Trophoblast cell (in vitro differentiated cells and primary cell): ENCODE measurements at regions not wholly inside any gene's neighbourhood (a gene's known extent, or its start where the extent isn't known, plus 50 kb on each side); places are given as distances from the start of the nearest gene placed in this dataset.

Source experiments
- DNase-seq, 2 donors: peaks; one replicate each; pipeline ENCODE4 v3.0.0-alpha.2; 2016
- H2AFZ ChIP-seq: 2 replicates; pipeline ENCODE4 v1.6.1; 2013; ENCODE audit warnings: low read length, moderate library complexity, mild to moderate bottlenecking; ENCODE audit not compliant: insufficient read depth, poor library complexity
- H2AK5ac ChIP-seq: 2 replicates; pipeline ENCODE4 v1.6.1; 2013; ENCODE audit warnings: mild to moderate bottlenecking, low read length
- H2BK120ac ChIP-seq: 2 replicates; pipeline ENCODE4 v1.6.1; 2013; ENCODE audit warnings: low read length, mild to moderate bottlenecking, moderate library complexity; ENCODE audit not compliant: insufficient read depth, poor library complexity
- H2BK12ac ChIP-seq: 2 replicates; pipeline ENCODE4 v1.6.1; 2013; ENCODE audit warnings: mild to moderate bottlenecking, low read length, moderate library complexity
- H2BK5ac ChIP-seq: 2 replicates; pipeline ENCODE4 v1.6.1; 2013; ENCODE audit warnings: low read length, low read depth, moderate library complexity, mild to moderate bottlenecking; ENCODE audit not compliant: poor library complexity
- H3K14ac ChIP-seq: 2 replicates; pipeline ENCODE4 v1.6.1; 2013; ENCODE audit warnings: mild to moderate bottlenecking, low read length
- H3K18ac ChIP-seq: 2 replicates; pipeline ENCODE4 v1.6.1; 2013; ENCODE audit warnings: mild to moderate bottlenecking, low read length
- H3K23ac ChIP-seq: 2 replicates; pipeline ENCODE4 v1.6.1; 2013; ENCODE audit warnings: low read length
- H3K27ac ChIP-seq: 2 replicates; pipeline ENCODE4 v1.5.1; 2013; ENCODE audit warnings: low read depth, mild to moderate bottlenecking, inconsistent platforms, low read length, moderate library complexity
- H3K27me3 ChIP-seq: 2 replicates; pipeline ENCODE4 v1.6.1; 2013; ENCODE audit warnings: inconsistent platforms, mild to moderate bottlenecking, low read length, moderate library complexity; ENCODE audit not compliant: insufficient read depth
- H3K36me3 ChIP-seq, 2 experiments: 1 replicate in 1 of 2; 2 replicates in 1 of 2; pipeline ENCODE4 v1.6.1; 2013; ENCODE audit warnings: low read length in 2 of 2, mild to moderate bottlenecking in 2 of 2, moderate library complexity in 1 of 2; ENCODE audit not compliant: insufficient read depth in 2 of 2, control insufficient read depth in 1 of 2
- H3K4ac ChIP-seq: 2 replicates; pipeline ENCODE4 v1.6.1; 2013; ENCODE audit warnings: low read depth, mild to moderate bottlenecking, low read length, moderate library complexity
- H3K4me1 ChIP-seq, 2 experiments: 1 replicate in 1 of 2; 2 replicates in 1 of 2; pipeline ENCODE4 v1.6.1; 2013; ENCODE audit warnings: low read length in 2 of 2, mild to moderate bottlenecking in 2 of 2, moderate library complexity in 1 of 2; ENCODE audit not compliant: insufficient read depth in 2 of 2, control insufficient read depth in 1 of 2
- H3K4me2 ChIP-seq: 2 replicates; pipeline ENCODE4 v1.6.1; 2013; ENCODE audit warnings: inconsistent platforms, mild to moderate bottlenecking, low read length, moderate library complexity
- H3K4me3 ChIP-seq: 2 replicates; pipeline ENCODE4 v1.5.1; 2013; ENCODE audit warnings: mild to moderate bottlenecking, low read depth, low read length, inconsistent platforms
- H3K79me1 ChIP-seq: one replicate; pipeline ENCODE4 v1.6.1; 2013; ENCODE audit warnings: low read length
- H3K79me2 ChIP-seq: 2 replicates; pipeline ENCODE4 v1.6.1; 2013; ENCODE audit warnings: low read length, mild to moderate bottlenecking; ENCODE audit not compliant: control insufficient read depth, insufficient read depth, poor library complexity
- H3K9ac ChIP-seq: 2 replicates; pipeline ENCODE4 v1.6.1; 2013; ENCODE audit warnings: mild to moderate bottlenecking, low read length
- H3K9me3 ChIP-seq: 2 replicates; pipeline ENCODE4 v1.6.1; 2013; ENCODE audit warnings: low read depth, mild to moderate bottlenecking, control low read depth, inconsistent platforms, low read length; ENCODE audit not compliant: insufficient read depth
- H4K12ac ChIP-seq: 2 replicates; pipeline ENCODE4 v1.6.1; 2013; ENCODE audit warnings: low read depth, mild to moderate bottlenecking, low read length, moderate library complexity
- H4K8ac ChIP-seq: 2 replicates; pipeline ENCODE4 v1.6.1; 2013; ENCODE audit warnings: low read depth, mild to moderate bottlenecking, low read length, moderate library complexity
- H4K91ac ChIP-seq: one replicate; pipeline ENCODE4 v1.6.1; 2013; ENCODE audit warnings: low read depth, mild to moderate bottlenecking, low read length, moderate library complexity
- WGBS: extraction: QIAGEN DNeasy Blood & Tissue Kit; methylation state at CpG from one replicate; pipeline ENCODE4 v1.1.7; 2013; ENCODE audit warnings: missing lambda C conversion rate; ENCODE audit not compliant: insufficient read length, insufficient coverage; ENCODE audit errors: extremely low coverage; 5-methylcytosine and 5-hydroxymethylcytosine counted together

- Histone ChIP-seq H2BK120ac (no peak overlapping the region), H3K27ac (no peak overlapping the region), H3K14ac (no peak overlapping the region), H3K4me1 (peaks cover 2 to 8% of the 10 kb centered on the region in 2 experiments), H3K9ac (no peak overlapping the region), H3K4me2 (no peak overlapping the region), H2AK5ac (no peak overlapping the region), H3K4me3 (no peak overlapping the region), H4K91ac (no peak overlapping the region), H2BK5ac (no peak overlapping the region), H3K23ac (no peak overlapping the region), H3K36me3 (no peaks in the 10 kb centered on the region), H3K27me3 (no peaks in the 10 kb centered on the region), H3K18ac (no peak overlapping the region), H4K12ac (no peak overlapping the region), H2BK12ac (no peak overlapping the region), H4K8ac (no peak overlapping the region), H3K4ac (no peak overlapping the region), H3K79me1 (peaks cover 4% of the 10 kb centered on the region), H2AFZ (no peak overlapping the region), H3K9me3 (no peaks in the 10 kb centered on the region), H3K79me2 (no peaks in the 10 kb centered on the region)
- DNase-seq: no peak
- no CpG with 5 or more reads among the region's 3 CpGs for WGBS
Observed at GRCh38 chr1:213656503-213656902, 331.3 kb upstream of the PROX1 start.

- 100% methylated on average over 1 of the region's 3 CpGs for WGBS
- no peak overlapping the region for H2AK5ac ChIP-seq
- DNase-seq: no peak
Observed at GRCh38 chr1:213657013-213657412, 330.8 kb upstream of the PROX1 start.

GRCh38 chr1:213657879-213658278 is 329.9 kb upstream of the PROX1 start:
- Histone ChIP-seq H4K12ac (no peak overlapping the region), H2BK12ac (no peak overlapping the region), H3K9me3 (no peaks in the 10 kb centered on the region), H3K4me2 (no peak overlapping the region), H3K18ac (no peak overlapping the region), H3K4ac (no peak overlapping the region), H3K79me1 (peaks cover 4% of the 10 kb centered on the region), H3K27ac (no peak overlapping the region), H4K91ac (no peak overlapping the region), H2AFZ (no peak overlapping the region), H3K27me3 (no peaks in the 10 kb centered on the region), H3K14ac (no peak overlapping the region), H3K36me3 (no peaks in the 10 kb centered on the region), H3K4me1 (peaks cover 2 to 8% of the 10 kb centered on the region in 2 experiments), H2BK5ac (no peak overlapping the region), H2AK5ac (no peak overlapping the region), H4K8ac (no peak overlapping the region), H3K79me2 (no peaks in the 10 kb centered on the region), H2BK120ac (no peak overlapping the region), H3K23ac (no peak overlapping the region), H3K9ac (no peak overlapping the region), H3K4me3 (no peak overlapping the region)
- no CpG with 5 or more reads among the region's 2 CpGs for WGBS
- no peak for DNase-seq

More at GRCh38 chr1:213657013-213657412, 330.8 kb upstream of the PROX1 start:
- Histone ChIP-seq H3K4me3 (no peak overlapping the region), H4K12ac (no peak overlapping the region), H2BK5ac (no peak overlapping the region), H3K79me1 (peaks cover 4% of the 10 kb centered on the region), H3K4ac (no peak overlapping the region), H4K91ac (no peak overlapping the region), H3K9ac (no peak overlapping the region), H3K9me3 (no peaks in the 10 kb centered on the region), H3K14ac (no peak overlapping the region), H2AFZ (no peak overlapping the region), H3K79me2 (no peaks in the 10 kb centered on the region), H3K23ac (no peak overlapping the region), H2BK12ac (no peak overlapping the region), H3K4me1 (peaks cover 2 to 8% of the 10 kb centered on the region in 2 experiments), H4K8ac (no peak overlapping the region), H3K27me3 (no peaks in the 10 kb centered on the region), H3K4me2 (no peak overlapping the region), H3K36me3 (no peaks in the 10 kb centered on the region), H2BK120ac (no peak overlapping the region), H3K18ac (no peak overlapping the region), H3K27ac (no peak overlapping the region)

GRCh38 chr1:213658457-213658856 is 329.3 kb upstream of the PROX1 start:
- WGBS: no CpG with 5 or more reads among the region's 2 CpGs
- Histone ChIP-seq H2BK5ac (no peak overlapping the region), H3K36me3 (no peaks in the 10 kb centered on the region), H2AFZ (no peak overlapping the region), H2BK12ac (no peak overlapping the region), H4K91ac (no peak overlapping the region), H3K9me3 (no peaks in the 10 kb centered on the region), H3K18ac (no peak overlapping the region), H2BK120ac (no peak overlapping the region), H2AK5ac (no peak overlapping the region), H3K79me2 (no peaks in the 10 kb centered on the region), H3K9ac (no peak overlapping the region), H3K79me1 (peaks cover 4% of the 10 kb centered on the region), H3K27ac (no peak overlapping the region), H4K12ac (no peak overlapping the region), H3K4me2 (no peak overlapping the region), H3K4ac (no peak overlapping the region), H3K4me1 (peaks cover 2 to 8% of the 10 kb centered on the region in 2 experiments), H3K4me3 (no peak overlapping the region), H4K8ac (no peak overlapping the region), H3K14ac (no peak overlapping the region), H3K23ac (no peak overlapping the region), H3K27me3 (no peaks in the 10 kb centered on the region)
- DNase-seq: no peak
